ENCODE measurements at regions not wholly inside any gene's neighbourhood (a gene's known extent, or its start where the extent isn't known, plus 50 kb on each side); places are given as distances from the start of the nearest gene placed in this dataset.

GRCh38 chr5:3265131-3265885 is 330.3 kb upstream of the IRX1 start:
- Mint-ChIP-seq H3K4me1 (no peaks in the 10 kb centered on the region), H3K9me3 (peaks cover 17% of the 10 kb centered on the region), H3K36me3 (no peaks in the 10 kb centered on the region), H3K27ac (no peak overlapping the region), H3K4me3 (no peak overlapping the region)
- no peak for ATAC-seq
- no peak for DNase-seq (ENCODE audit: low spot score in 2 of 2)

GRCh38 chr5:3262451-3262850 is 333.2 kb upstream of the IRX1 start:
- ATAC-seq (no peak), DNase-seq (ENCODE audit: low spot score in 2 of 2) (no peak)
- Mint-ChIP-seq H3K4me1 (no peaks in the 10 kb centered on the region), H3K9me3 (peaks cover 19% of the 10 kb centered on the region), H3K36me3 (no peaks in the 10 kb centered on the region), H3K4me3 (no peak overlapping the region), H3K27ac (no peak overlapping the region)

- Mint-ChIP-seq H3K27ac (no peak overlapping the region), H3K4me3 (no peak overlapping the region), H3K36me3 (no peaks in the 10 kb centered on the region), H3K9me3 (peaks cover 19% of the 10 kb centered on the region), H3K4me1 (no peaks in the 10 kb centered on the region)
- peak in 1 of 2 donors; percentile 2 for DNase-seq (ENCODE audit: low spot score in 2 of 2)
- ATAC-seq, result no peak
Measured at GRCh38 chr5:3261081-3261480, 334.6 kb upstream of the IRX1 start.

GRCh38 chr5:3258050-3258449 is 337.6 kb upstream of the IRX1 start:
- peak in 1 of 2 donors; percentile 8 for DNase-seq (ENCODE audit: low spot score in 2 of 2)
- Mint-ChIP-seq H3K36me3 (no peaks in the 10 kb centered on the region), H3K4me3 (no peak overlapping the region), H3K4me1 (no peaks in the 10 kb centered on the region), H3K27ac (no peak overlapping the region), H3K9me3 (peaks cover 25% of the 10 kb centered on the region)
- no peak for ATAC-seq

GRCh38 chr5:3252235-3252634 is 343.4 kb upstream of the IRX1 start:
- ATAC-seq (no peak), DNase-seq (ENCODE audit: low spot score in 2 of 2) (no peak)
- Mint-ChIP-seq H3K4me3 (no peak overlapping the region), H3K27ac (no peak overlapping the region), H3K36me3 (no peaks in the 10 kb centered on the region), H3K9me3 (peaks cover 23% of the 10 kb centered on the region), H3K4me1 (no peaks in the 10 kb centered on the region)

GRCh38 chr5:3251784-3252183 is 343.8 kb upstream of the IRX1 start:
- ATAC-seq, result no peak
- H3K36me3 Mint-ChIP-seq, result no peaks in the 10 kb centered on the region
- no peaks in the 10 kb centered on the region for H3K4me1 Mint-ChIP-seq
- DNase-seq (ENCODE audit: low spot score in 2 of 2), result no peak
- peaks cover 23% of the 10 kb centered on the region for H3K9me3 Mint-ChIP-seq
- H3K27ac Mint-ChIP-seq, result no peak overlapping the region
- H3K4me3 Mint-ChIP-seq, result no peak overlapping the region

GRCh38 chr5:3249401-3249800 is 346.2 kb upstream of the IRX1 start:
- Mint-ChIP-seq H3K9me3 (peaks cover 23% of the 10 kb centered on the region), H3K27ac (no peak overlapping the region), H3K36me3 (no peaks in the 10 kb centered on the region), H3K4me1 (no peaks in the 10 kb centered on the region), H3K4me3 (no peak overlapping the region)
- ATAC-seq (no peak), DNase-seq (ENCODE audit: low spot score in 2 of 2) (no peak)

GRCh38 chr5:3237276-3237868 is 358.3 kb upstream of the IRX1 start:
- peaks cover 7% of the 10 kb centered on the region for H3K9me3 Mint-ChIP-seq
- H3K4me3 Mint-ChIP-seq, result no peak overlapping the region
- no peaks in the 10 kb centered on the region for H3K36me3 Mint-ChIP-seq
- no peak for ATAC-seq
- no peaks in the 10 kb centered on the region for H3K4me1 Mint-ChIP-seq
- no peak overlapping the region for H3K27ac Mint-ChIP-seq
- no peak for DNase-seq (ENCODE audit: low spot score in 2 of 2)

GRCh38 chr5:3234566-3234965 is 361.1 kb upstream of the IRX1 start:
- Mint-ChIP-seq H3K36me3 (no peaks in the 10 kb centered on the region), H3K27ac (no peak overlapping the region)

GRCh38 chr5:3230941-3231340 is 364.7 kb upstream of the IRX1 start:
- Mint-ChIP-seq H3K4me1 (no peaks in the 10 kb centered on the region), H3K9me3 (peaks cover 6% of the 10 kb centered on the region), H3K4me3 (no peak overlapping the region), H3K27ac (no peak overlapping the region), H3K36me3 (no peaks in the 10 kb centered on the region)
- ATAC-seq (no peak), DNase-seq (ENCODE audit: low spot score in 2 of 2) (no peak)

More at GRCh38 chr5:3234566-3234965, 361.1 kb upstream of the IRX1 start:
- Mint-ChIP-seq H3K4me3 (no peak overlapping the region), H3K4me1 (no peaks in the 10 kb centered on the region), H3K9me3 (peaks cover 7% of the 10 kb centered on the region)
- no peak for DNase-seq (ENCODE audit: low spot score in 2 of 2)
- no peak for ATAC-seq

- H3K4me3 Mint-ChIP-seq, result no peak overlapping the region
- no peaks in the 10 kb centered on the region for H3K4me1 Mint-ChIP-seq
- no peaks in the 10 kb centered on the region for H3K36me3 Mint-ChIP-seq
- ATAC-seq (no peak), DNase-seq (ENCODE audit: low spot score in 2 of 2) (no peak)
- H3K9me3 Mint-ChIP-seq, result peaks cover 7% of the 10 kb centered on the region
- no peak overlapping the region for H3K27ac Mint-ChIP-seq
Measured at GRCh38 chr5:3230254-3230653, 365.4 kb upstream of the IRX1 start.

GRCh38 chr5:3226196-3226920 is 369.3 kb upstream of the IRX1 start:
- DNase-seq (ENCODE audit: low spot score in 2 of 2), result peak in 1 of 2 donors; percentile 4
- peaks cover 9% of the 10 kb centered on the region for H3K9me3 Mint-ChIP-seq
- no peaks in the 10 kb centered on the region for H3K4me1 Mint-ChIP-seq
- no peak for ATAC-seq
- H3K4me3 Mint-ChIP-seq, result no peak overlapping the region
- no peaks in the 10 kb centered on the region for H3K36me3 Mint-ChIP-seq
- no peak overlapping the region for H3K27ac Mint-ChIP-seq

GRCh38 chr5:3225201-3225960 is 370.3 kb upstream of the IRX1 start:
- H3K9me3 Mint-ChIP-seq, result peaks cover 9% of the 10 kb centered on the region
- no peak overlapping the region for H3K4me3 Mint-ChIP-seq
- no peaks in the 10 kb centered on the region for H3K4me1 Mint-ChIP-seq
- H3K36me3 Mint-ChIP-seq, result no peaks in the 10 kb centered on the region
- ATAC-seq, result no peak
- peak in 1 of 2 donors; percentile 7 for DNase-seq (ENCODE audit: low spot score in 2 of 2)
- no peak overlapping the region for H3K27ac Mint-ChIP-seq

- Mint-ChIP-seq H3K4me1 (no peaks in the 10 kb centered on the region), H3K4me3 (no peak overlapping the region), H3K9me3 (peaks cover 7% of the 10 kb centered on the region), H3K36me3 (no peaks in the 10 kb centered on the region), H3K27ac (no peak overlapping the region)
- no peak for ATAC-seq
- DNase-seq (ENCODE audit: low spot score in 2 of 2), result peak in 1 of 2 donors; percentile 28
Measured at GRCh38 chr5:3222924-3223323, 372.7 kb upstream of the IRX1 start.

- Mint-ChIP-seq H3K27ac (no peak overlapping the region), H3K9me3 (peaks cover 5% of the 10 kb centered on the region), H3K36me3 (no peaks in the 10 kb centered on the region), H3K4me3 (no peak overlapping the region), H3K4me1 (no peaks in the 10 kb centered on the region)
- DNase-seq (ENCODE audit: low spot score in 2 of 2), result no peak
- ATAC-seq, result no peak
Measured at GRCh38 chr5:3221432-3221831, 374.2 kb upstream of the IRX1 start.
